ENCODE measurements at regions not wholly inside any gene's neighbourhood (a gene's known extent, or its start where the extent isn't known, plus 50 kb on each side); places are given as distances from the start of the nearest gene placed in this dataset.

DNA sequence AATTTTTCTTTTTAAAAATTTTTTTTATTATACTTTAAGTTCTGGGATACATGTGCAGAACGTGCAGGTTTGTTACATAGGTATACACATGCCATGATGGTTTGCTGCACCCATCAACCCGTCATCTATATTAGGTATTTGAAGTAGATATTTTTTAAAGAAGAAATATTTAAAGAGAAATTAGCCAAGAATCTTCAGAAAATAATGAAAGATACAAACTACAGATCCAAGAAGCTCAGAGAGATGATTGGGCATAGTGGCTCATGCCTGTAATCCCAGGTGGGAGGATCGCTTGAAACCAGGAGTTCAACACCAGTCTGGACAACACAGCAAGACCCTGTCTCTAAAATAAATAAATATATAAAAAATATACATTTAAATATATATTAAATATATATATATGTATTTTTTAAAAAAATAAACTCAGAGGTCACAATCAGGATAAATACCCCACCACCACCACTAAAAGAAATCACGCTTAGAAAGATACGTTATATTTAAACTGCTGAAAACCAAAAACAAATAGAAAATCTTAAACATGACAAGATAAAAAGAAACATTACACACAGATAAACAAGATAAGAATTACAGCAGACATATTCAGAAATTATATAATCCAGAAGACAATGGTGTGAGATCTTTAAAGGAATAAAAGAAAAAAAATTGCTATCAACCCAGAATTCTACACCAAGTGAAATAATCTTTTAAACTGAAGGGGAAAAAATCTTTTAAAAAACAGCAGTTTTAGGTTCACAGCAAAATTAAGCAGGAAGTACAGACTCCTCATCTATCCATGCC, 57.5 kb downstream of the CSF2 start:
- no peak for DNase-seq (ENCODE audit: low read depth)

- DNase-seq (ENCODE audit: low read depth), result no peak
These were observed 58.5 kb downstream of the CSF2 start for GRCh38 chr5:132132138-132132537.

DNA sequence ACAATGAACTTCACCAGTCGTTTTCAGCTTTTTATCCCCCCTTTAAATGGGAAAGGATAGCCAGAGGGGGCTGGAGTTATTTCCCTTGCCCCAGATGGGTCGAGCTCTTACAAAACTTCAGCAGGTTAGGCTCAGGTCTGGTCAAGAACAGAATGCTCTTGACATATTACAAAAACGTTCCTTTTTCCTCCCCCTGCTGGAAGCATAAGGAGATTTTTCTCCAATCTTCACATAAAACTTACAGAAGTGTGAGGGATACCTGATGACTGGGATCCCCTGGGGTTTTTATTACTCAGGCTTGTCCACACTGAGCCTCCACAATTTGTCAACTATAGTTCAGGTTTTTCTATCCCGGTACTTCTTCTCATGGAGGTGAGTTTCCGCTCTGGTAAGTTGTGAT, 60.8 kb downstream of the CSF2 start:
- no peak for DNase-seq (ENCODE audit: low read depth)

GRCh38 chr5:132136906-132137305, 63.3 kb downstream of the CSF2 start:
- DNase-seq (ENCODE audit: low read depth), result peak; percentile 45

DNA sequence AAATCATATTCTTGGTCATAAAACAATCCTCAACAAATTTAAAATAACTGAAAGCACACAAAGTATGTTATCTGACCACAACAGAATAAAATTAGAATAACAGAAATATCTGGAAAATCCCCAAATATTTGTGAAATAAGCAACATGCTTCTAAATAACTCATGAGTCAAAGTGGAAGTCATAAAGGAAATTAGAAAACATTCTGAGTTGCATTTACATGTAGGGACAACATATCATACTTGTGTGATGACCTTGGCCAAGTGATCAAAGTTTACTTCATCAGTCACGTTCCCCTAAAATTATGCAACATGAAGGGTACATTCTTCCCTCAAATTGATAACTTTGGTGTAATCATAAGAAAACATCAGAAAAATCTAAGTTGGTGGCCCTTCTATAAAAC, 64.7 kb downstream of the CSF2 start:
- DNase-seq (ENCODE audit: low read depth), result peak; percentile 26
